ENCODE measurements at regions not wholly inside any gene's neighbourhood (a gene's known extent, or its start where the extent isn't known, plus 50 kb on each side); places are given as distances from the start of the nearest gene placed in this dataset.

GRCh38 chr20:11001764-11002540, 328.2 kb upstream of the JAG1 start:
- Mint-ChIP-seq H3K4me3 (no peak overlapping the region), H3K9me3 (peaks cover 3% of the 10 kb centered on the region), H3K4me1 (ENCODE audit: low read depth) (no peaks in the 10 kb centered on the region), H3K36me3 (ENCODE audit: low read depth) (no peaks in the 10 kb centered on the region), H3K27me3 (no peaks in the 10 kb centered on the region), H3K27ac (no peak overlapping the region)
- no peak for DNase-seq

- H3K27me3 Mint-ChIP-seq = no peaks in the 10 kb centered on the region
- H3K4me3 Mint-ChIP-seq = no peak overlapping the region
- H3K4me1 Mint-ChIP-seq (ENCODE audit: low read depth) = no peaks in the 10 kb centered on the region
- H3K9me3 Mint-ChIP-seq = peaks cover 3% of the 10 kb centered on the region
- no peak for DNase-seq
- H3K36me3 Mint-ChIP-seq (ENCODE audit: low read depth) = no peaks in the 10 kb centered on the region
- no peak overlapping the region for H3K27ac Mint-ChIP-seq
Measured at GRCh38 chr20:11003341-11003740, 329.5 kb upstream of the JAG1 start.

DNA sequence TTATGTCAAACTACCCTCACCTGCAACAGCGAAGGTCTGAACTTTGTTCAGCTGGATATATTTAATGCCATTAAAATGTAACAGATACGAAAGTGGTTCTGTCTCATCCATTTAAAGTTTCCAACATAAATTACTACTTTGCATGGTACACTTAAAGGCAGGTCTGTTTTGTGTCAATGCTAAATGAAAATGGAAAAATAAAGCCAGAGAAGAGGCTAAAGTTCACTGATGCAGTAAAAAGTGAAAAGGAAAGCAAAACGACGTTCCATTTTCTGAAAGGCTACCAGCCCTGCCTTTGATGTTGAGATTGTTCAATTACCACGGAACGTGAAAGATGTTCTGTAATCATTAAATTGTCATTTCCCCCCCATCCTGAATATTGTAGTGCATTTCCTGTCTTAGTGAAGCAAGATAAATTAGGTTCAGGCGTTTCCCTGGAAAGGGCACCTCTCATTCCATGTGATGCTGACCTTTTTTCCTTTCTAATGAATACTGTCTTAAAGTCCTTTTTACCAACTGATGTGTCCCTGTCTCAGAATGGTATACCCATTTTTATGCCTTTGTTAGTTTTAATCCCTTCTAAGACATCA, 334.7 kb upstream of the JAG1 start:
- H3K36me3 Mint-ChIP-seq (ENCODE audit: low read depth) = no peaks in the 10 kb centered on the region
- no peaks in the 10 kb centered on the region for H3K27me3 Mint-ChIP-seq
- no peaks in the 10 kb centered on the region for H3K4me1 Mint-ChIP-seq (ENCODE audit: low read depth)
- no peak for DNase-seq
- no peak overlapping the region for H3K4me3 Mint-ChIP-seq
- no peak overlapping the region for H3K27ac Mint-ChIP-seq
- peaks cover 8% of the 10 kb centered on the region for H3K9me3 Mint-ChIP-seq

DNA sequence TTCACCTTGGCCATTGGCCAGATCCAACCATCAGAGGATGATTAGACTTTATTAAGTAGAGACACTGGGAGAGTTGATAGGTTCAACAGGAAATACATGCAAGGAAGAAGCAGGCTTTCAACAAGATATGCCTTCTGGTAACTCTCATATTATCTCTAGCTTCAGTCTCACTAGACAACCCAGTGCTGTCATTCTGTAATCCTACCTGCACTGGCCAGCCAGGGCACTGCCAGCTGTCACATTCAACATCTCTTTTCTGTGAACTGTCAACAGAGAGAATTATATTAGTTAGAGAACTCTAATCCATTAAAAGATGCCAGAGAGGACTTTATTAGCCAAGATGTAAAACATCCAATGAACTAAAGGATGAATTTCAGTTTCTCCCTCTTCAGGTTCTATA, 337.9 kb upstream of the JAG1 start:
- Mint-ChIP-seq H3K27me3 (no peaks in the 10 kb centered on the region), H3K36me3 (ENCODE audit: low read depth) (no peaks in the 10 kb centered on the region), H3K4me1 (ENCODE audit: low read depth) (no peaks in the 10 kb centered on the region), H3K9me3 (peaks cover 5% of the 10 kb centered on the region), H3K4me3 (no peak overlapping the region), H3K27ac (no peak overlapping the region)
- no peak for DNase-seq

GRCh38 chr20:11012975-11013374, 339.2 kb upstream of the JAG1 start:
- Mint-ChIP-seq H3K9me3 (peaks cover 5% of the 10 kb centered on the region), H3K27ac (no peak overlapping the region), H3K4me1 (ENCODE audit: low read depth) (no peaks in the 10 kb centered on the region), H3K27me3 (no peaks in the 10 kb centered on the region), H3K36me3 (ENCODE audit: low read depth) (no peaks in the 10 kb centered on the region), H3K4me3 (no peak overlapping the region)
- DNase-seq = no peak

- Mint-ChIP-seq H3K4me1 (ENCODE audit: low read depth) (no peaks in the 10 kb centered on the region), H3K36me3 (ENCODE audit: low read depth) (no peaks in the 10 kb centered on the region), H3K9me3 (peaks cover 3% of the 10 kb centered on the region), H3K27ac (no peak overlapping the region), H3K4me3 (no peak overlapping the region), H3K27me3 (no peaks in the 10 kb centered on the region)
- no peak for DNase-seq
Measured at GRCh38 chr20:11013801-11014200, 340.0 kb upstream of the JAG1 start.

- no peaks in the 10 kb centered on the region for H3K27me3 Mint-ChIP-seq
- no peaks in the 10 kb centered on the region for H3K4me1 Mint-ChIP-seq (ENCODE audit: low read depth)
- H3K4me3 Mint-ChIP-seq = no peak overlapping the region
- no peak overlapping the region for H3K27ac Mint-ChIP-seq
- no peaks in the 10 kb centered on the region for H3K36me3 Mint-ChIP-seq (ENCODE audit: low read depth)
- DNase-seq = no peak
- H3K9me3 Mint-ChIP-seq = peaks cover 7% of the 10 kb centered on the region
Measured at GRCh38 chr20:11015440-11015839, 341.6 kb upstream of the JAG1 start.

GRCh38 chr20:11017446-11017845, 343.6 kb upstream of the JAG1 start:
- no peak overlapping the region for H3K27ac Mint-ChIP-seq
- no peaks in the 10 kb centered on the region for H3K36me3 Mint-ChIP-seq (ENCODE audit: low read depth)
- H3K4me1 Mint-ChIP-seq (ENCODE audit: low read depth) = no peaks in the 10 kb centered on the region
- H3K27me3 Mint-ChIP-seq = no peaks in the 10 kb centered on the region
- H3K4me3 Mint-ChIP-seq = no peak overlapping the region
- no peak for DNase-seq
- peaks cover 5% of the 10 kb centered on the region for H3K9me3 Mint-ChIP-seq

DNA sequence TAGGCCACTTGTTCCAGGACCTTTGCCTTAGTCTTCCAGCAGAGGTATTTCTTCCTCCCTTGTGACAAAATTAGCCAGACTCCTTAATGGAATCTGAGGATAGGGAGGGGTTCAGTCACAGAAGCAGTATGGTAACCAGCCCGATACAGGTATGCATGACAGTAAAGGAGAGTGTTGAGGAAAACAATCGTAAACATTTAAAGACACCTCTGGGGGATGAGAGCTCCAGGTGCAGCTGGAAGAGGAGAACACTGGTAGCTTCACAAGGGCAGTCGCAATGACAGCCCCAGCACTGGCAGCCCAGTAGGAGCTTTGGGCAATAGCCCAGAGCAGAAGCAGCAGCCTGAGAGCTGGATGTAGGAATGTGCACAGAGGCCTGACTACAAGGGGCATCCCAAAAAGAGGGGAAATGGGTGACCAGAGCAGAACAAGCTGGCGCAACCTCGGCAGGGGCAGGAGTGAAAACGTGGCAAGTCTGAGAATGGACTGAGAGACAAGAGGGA, 344.9 kb upstream of the JAG1 start:
- H3K4me1 Mint-ChIP-seq (ENCODE audit: low read depth) = no peaks in the 10 kb centered on the region
- peaks cover 5% of the 10 kb centered on the region for H3K9me3 Mint-ChIP-seq
- no peak overlapping the region for H3K4me3 Mint-ChIP-seq
- H3K27ac Mint-ChIP-seq = no peak overlapping the region
- H3K36me3 Mint-ChIP-seq (ENCODE audit: low read depth) = no peaks in the 10 kb centered on the region
- no peak for DNase-seq
- no peaks in the 10 kb centered on the region for H3K27me3 Mint-ChIP-seq

DNA sequence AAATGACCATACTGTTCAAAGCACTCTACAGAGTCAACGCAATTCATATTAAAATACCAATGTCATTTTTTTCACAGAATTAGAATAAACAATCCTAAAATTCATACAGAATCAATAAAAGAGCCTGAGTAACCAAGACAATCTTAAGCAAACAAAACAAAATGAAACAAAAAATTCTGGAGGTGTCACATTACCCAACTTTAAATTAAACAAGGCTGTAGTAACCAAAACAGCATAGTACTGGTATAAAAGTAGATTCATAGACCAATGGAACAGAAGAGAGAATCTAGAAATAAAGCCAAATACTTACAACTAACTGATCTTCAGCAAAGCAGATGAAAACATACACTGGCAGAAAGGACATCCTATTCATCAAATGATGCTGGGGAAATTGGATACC, 346.9 kb upstream of the JAG1 start:
- Mint-ChIP-seq H3K36me3 (ENCODE audit: low read depth) (no peaks in the 10 kb centered on the region), H3K9me3 (peaks cover 5% of the 10 kb centered on the region), H3K27ac (no peak overlapping the region), H3K27me3 (no peaks in the 10 kb centered on the region), H3K4me3 (no peak overlapping the region), H3K4me1 (ENCODE audit: low read depth) (no peaks in the 10 kb centered on the region)
- DNase-seq = no peak

DNA sequence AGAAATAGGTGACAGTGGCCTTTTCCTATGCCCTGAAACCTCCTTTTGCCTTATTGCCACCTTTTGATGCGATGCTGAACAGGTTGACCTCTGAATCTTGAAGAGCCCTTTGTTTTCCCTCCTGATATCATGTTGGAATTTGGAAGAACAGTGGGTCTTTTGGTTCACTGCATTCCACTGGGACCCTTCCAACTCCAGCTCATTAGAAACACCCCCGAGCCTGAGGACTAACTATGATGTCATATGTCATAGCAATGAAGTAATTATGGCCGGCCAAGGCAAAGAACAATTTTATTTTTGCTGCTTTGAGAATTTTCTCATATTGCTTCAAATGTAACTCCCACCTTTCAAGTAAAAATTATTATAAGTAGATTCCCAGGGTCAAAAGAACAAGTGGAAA, 353.4 kb upstream of the JAG1 start:
- Mint-ChIP-seq H3K4me3 (no peak overlapping the region), H3K9me3 (no peaks in the 10 kb centered on the region), H3K27me3 (no peaks in the 10 kb centered on the region), H3K4me1 (ENCODE audit: low read depth) (no peaks in the 10 kb centered on the region), H3K27ac (no peak overlapping the region), H3K36me3 (ENCODE audit: low read depth) (no peaks in the 10 kb centered on the region)
- no peak for DNase-seq

DNA sequence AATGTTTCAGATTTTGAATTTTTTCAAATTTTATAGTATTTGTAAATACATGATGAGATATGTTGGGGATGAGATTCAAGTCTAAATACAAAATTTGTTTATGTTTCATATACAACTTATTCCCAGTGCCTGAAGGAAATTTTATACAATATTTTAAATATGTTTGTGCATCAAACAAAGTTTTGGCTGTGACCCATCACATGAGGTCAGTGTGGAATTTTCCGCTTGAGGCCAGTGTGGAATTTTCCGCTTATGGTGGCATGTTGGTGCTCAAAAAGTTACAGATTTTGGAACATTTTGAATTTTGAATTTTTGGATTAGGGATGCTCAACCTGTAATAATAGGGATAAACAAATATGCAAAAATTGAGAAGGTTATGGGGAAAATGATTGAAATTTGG, 356.6 kb upstream of the JAG1 start:
- Mint-ChIP-seq H3K36me3 (ENCODE audit: low read depth) (no peaks in the 10 kb centered on the region), H3K4me1 (ENCODE audit: low read depth) (no peaks in the 10 kb centered on the region), H3K9me3 (peaks cover 6% of the 10 kb centered on the region), H3K4me3 (no peak overlapping the region), H3K27me3 (no peaks in the 10 kb centered on the region), H3K27ac (no peak overlapping the region)
- no peak for DNase-seq

DNA sequence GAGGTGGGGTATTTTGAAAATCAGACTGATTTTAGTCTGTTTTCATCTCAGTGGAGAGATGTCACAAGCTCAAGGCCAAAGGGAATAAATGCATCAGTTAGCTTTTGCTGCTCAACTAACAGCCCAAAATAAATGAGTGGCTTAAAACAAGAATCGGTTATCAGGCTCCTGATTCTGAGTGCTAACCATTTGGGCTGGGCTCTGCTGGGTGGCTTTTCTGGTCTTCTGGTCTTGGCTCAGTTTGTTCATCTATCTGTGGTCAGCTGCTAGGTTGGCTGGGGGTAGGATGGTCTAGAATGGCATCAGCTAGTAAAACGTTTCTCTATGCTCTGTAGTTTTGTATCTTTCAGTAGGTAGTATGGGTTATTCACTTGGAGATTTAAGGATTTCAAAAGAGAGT, 357.5 kb upstream of the JAG1 start:
- DNase-seq = no peak
- Mint-ChIP-seq H3K4me3 (no peak overlapping the region), H3K27ac (no peak overlapping the region), H3K4me1 (ENCODE audit: low read depth) (no peaks in the 10 kb centered on the region), H3K36me3 (ENCODE audit: low read depth) (no peaks in the 10 kb centered on the region), H3K9me3 (peaks cover 6% of the 10 kb centered on the region), H3K27me3 (no peaks in the 10 kb centered on the region)

- Mint-ChIP-seq H3K36me3 (ENCODE audit: low read depth) (no peaks in the 10 kb centered on the region), H3K27me3 (no peaks in the 10 kb centered on the region), H3K27ac (no peak overlapping the region), H3K9me3 (peaks cover 6% of the 10 kb centered on the region), H3K4me3 (no peak overlapping the region), H3K4me1 (ENCODE audit: low read depth) (no peaks in the 10 kb centered on the region)
- no peak for DNase-seq
Measured at GRCh38 chr20:11032611-11033010, 358.8 kb upstream of the JAG1 start.

DNA sequence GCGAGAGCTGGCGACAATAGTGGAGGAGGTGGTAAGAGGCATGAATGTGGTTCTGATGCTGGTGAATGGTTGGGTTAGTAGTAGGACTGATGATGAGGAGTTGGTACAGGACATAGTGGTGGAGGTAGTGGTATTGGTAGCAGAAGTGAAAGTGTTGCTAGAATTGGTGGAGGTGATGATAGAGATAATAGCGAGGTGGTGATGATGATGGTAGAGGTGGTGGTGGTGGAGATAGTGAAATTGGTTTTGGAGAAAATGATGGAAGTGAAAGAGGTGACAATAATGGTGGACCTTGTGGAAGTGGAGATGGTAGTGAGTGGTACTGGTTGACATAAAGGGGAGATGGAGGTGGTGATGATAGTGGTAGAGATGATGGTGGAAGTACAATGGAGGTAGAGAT, 360.2 kb upstream of the JAG1 start:
- no peak for DNase-seq
- no peak overlapping the region for H3K4me3 Mint-ChIP-seq
- H3K4me1 Mint-ChIP-seq (ENCODE audit: low read depth) = no peaks in the 10 kb centered on the region
- H3K9me3 Mint-ChIP-seq = peaks cover 6% of the 10 kb centered on the region
- H3K27me3 Mint-ChIP-seq = no peaks in the 10 kb centered on the region
- no peak overlapping the region for H3K27ac Mint-ChIP-seq
- no peaks in the 10 kb centered on the region for H3K36me3 Mint-ChIP-seq (ENCODE audit: low read depth)
